DMS53 treated with DMSO at 0.1 percent for 48 hours (cell line): ENCODE measurements at regions not wholly inside any gene's neighbourhood (a gene's known extent, or its start where the extent isn't known, plus 50 kb on each side); places are given as distances from the start of the nearest gene placed in this dataset.

Source experiments
- DNase-seq: peaks from one replicate; lab custom pipeline; 2025; ENCODE audit not compliant: unreplicated experiment; lab: John Stamatoyannopoulos, UW

DNA sequence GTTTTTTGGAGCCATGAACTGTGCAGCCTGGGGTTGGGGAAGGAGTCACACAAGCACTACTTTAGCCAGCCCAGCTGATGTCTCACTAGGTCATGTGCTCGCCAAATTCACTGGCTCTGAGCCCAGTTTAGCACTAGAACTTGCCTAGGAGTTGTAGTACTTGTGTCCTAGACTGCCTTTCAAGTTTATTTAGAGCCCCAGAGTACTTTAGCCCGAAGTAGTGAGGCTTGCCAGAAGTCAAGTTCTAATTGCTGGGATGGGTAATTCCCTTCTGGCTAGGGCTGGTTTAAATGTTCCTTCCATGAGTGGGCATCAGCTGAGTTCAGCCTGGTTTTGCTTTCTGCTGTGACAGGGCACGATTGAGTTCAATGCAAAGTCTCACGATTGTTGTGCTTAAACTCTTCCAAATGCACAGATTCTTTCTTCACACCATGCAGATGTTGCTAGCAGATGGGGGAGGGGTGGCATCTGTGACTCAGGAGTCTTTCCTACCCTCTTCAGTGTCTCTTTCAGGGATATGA is 228.2 kb upstream of the ZPLD1 start:
- no peak for DNase-seq

DNA sequence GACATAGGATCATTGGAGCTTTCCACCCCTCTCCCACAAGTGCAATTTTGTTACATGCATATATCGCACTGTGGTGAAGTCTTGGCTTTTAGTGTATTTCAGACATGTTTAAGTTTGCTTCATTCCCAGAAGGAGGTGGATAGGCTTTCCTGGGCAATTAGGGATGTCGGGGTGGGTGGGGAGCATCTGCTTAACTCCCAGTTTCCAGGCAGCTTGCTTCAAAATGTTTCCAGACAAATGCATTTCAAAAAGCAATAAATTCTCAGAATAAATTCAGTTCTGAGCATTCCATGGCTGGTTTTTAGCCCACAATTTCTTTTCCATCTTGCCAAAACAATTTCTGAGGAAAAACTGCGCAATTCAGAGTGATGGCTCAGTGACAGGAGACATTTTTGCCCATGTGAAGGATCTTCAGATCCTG is 227.7 kb upstream of the ZPLD1 start:
- DNase-seq: no peak

DNA sequence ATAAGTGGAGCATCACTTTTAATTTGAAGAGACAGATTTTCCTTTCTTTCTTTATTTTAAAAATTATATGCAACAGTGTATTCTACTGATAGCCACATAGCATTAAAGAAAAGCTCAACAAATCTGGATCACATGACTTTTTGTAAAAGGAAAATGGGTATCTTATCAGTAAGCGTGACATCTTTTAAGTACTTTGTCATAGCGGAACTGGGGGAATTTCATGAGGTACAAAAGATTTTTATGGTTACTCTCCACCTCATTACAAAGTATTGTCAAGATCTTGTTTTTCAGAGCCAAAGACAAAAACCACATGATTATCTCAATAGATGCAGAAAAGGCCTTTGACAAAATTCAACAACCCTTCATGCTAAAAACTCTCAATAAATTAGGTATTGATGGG is 219.6 kb upstream of the ZPLD1 start:
- no peak for DNase-seq

DNA sequence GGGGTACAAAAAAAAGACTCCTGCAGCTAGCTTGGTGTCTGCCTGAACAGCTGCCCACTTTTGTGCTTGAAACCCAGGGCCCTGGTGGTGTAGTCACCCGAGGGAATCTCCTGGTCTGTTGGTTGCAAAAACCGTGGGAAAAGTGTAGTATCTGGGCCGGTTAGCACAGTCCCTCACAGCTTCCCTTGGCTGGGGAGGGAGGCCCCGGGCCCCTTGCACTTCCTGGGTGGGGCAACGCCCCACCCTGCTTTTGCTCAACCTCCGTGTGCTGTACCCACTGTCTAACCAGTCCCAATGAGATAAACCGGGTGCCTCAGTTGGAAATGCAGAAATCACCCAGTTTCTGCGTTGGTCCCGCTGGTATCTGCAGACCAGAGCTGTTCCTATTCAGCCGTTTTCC is 211.7 kb upstream of the ZPLD1 start:
- no peak for DNase-seq

GRCh38 chr3:102224171-102224570 is 210.6 kb upstream of the ZPLD1 start:
- peak; percentile 2 for DNase-seq

GRCh38 chr3:102225005-102225404 is 209.8 kb upstream of the ZPLD1 start:
- DNase-seq: no peak

DNA sequence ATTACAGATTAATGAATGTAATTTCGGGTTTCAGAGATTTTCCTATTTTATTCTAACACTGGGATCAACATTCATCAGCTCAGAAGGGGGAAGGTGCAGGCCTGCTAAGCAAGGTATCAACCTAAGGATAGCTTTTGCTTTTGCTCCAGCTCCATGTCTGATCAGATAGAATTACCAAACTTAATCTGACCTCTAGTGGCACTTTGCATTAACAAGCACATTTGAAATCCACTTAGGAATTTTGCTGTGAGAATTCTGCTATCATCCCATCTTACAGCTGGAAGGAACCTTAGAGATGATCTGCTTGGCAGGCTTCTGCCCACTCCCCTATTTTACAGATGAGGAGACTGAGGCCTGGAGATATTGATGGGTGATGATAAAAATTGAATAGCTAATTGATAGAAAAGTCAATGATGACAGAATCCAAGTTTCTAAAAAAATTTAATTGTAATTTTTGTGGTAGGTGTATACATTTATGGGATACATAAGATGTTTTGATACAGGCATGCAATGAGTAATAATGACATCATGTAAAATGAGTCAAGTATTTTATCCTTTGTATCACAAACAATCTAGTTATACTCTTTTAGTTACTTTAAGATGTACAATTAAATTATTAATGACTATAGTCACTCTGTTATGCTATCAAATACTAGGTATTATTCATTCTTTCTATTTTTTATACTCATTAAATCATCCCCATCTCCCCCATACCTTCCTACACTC is 209.2 kb upstream of the ZPLD1 start:
- DNase-seq: peak; percentile 62

- DNase-seq: no peak
Observed at GRCh38 chr3:102226463-102226862, 208.4 kb upstream of the ZPLD1 start.

DNA sequence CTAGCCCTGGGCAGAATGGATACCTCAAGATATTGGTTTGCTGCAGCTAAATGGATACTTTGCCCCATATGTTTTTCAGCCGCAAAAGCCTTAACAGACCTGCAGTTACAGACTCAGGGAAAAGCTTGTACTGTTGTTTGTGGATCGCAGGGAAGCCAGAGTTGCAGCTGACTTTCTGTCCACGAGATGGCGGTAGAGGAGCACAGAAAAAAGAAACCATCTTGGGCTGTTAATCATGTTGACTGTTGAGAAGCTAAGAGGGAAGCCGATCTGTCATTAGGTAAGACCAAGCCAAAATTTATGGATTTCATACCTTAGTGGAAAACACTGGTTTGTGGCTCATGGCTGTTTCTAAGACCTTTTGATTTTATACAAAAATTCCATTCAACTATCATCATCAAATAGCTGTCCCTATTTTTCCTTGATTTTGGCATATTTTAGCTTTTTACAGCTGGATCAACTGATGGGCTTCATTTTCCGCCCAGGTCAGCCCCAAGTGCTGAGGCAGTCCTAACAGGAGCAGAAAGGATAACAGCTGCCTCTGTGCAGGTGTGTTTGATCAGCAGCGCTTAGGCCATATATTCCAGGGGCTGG is 205.7 kb upstream of the ZPLD1 start:
- peak; percentile 51 for DNase-seq

DNA sequence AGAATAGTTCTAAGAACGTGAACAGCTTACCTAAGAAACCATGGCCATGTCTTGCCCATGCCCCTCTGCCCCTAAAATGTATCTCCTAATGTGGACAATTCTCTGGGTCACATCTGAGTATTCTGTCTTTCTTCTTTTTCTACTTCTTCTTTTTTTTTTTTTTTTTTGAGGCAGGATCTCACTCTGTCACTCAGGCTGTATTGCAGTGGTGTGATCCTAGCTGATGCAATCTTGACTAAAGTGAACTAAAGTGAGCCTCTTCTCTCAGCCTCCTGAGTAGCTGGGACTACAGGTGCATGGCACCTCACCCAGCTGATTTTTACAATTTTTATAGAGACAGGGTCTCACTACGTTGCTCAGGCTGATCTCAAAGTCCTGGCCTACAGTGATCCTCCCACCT is 204.8 kb upstream of the ZPLD1 start:
- no peak for DNase-seq

- no peak for DNase-seq
Observed at GRCh38 chr3:102233881-102234280, 200.9 kb upstream of the ZPLD1 start.

DNA sequence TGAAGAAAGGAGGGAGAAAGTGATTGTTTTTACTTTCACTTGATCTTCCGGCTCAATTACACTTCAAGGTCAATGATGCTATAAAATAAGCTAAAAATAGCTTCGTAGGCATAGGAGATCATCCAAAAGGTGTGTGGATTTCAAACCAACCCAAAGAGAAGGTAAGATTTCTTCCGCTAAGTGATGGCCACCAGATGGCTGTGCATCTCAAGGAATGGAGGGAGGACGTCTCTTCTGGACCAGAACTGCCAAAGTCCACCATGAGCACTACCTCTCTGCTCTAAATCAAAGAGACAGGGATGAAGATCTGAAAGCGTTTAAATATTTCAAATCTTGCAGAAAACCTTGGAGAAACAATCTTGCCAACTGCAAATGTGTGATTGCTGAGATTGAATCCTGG is 199.1 kb upstream of the ZPLD1 start:
- peak; percentile 53 for DNase-seq

DNA sequence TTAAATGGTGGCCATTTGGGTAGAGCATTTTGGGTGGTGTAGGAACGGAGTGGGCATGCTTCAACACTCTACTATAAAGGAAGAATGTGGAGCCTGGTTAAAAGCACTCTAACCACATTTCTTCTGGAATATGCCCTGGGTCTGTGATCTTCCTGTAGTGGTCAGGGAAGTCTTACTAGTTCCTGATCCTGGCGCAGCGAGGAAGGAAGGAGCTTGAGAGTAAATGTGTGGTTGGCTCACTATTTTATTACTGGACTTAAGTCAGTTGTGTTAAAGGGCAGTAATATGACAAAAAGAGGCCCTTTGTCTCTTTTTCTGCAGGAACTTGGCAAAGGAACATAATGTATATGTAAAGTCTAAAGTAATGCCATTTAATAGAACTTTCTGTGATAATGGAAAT is 197.6 kb upstream of the ZPLD1 start:
- DNase-seq: no peak

- DNase-seq: no peak
Observed at GRCh38 chr3:102237838-102238237, 197.0 kb upstream of the ZPLD1 start.

DNA sequence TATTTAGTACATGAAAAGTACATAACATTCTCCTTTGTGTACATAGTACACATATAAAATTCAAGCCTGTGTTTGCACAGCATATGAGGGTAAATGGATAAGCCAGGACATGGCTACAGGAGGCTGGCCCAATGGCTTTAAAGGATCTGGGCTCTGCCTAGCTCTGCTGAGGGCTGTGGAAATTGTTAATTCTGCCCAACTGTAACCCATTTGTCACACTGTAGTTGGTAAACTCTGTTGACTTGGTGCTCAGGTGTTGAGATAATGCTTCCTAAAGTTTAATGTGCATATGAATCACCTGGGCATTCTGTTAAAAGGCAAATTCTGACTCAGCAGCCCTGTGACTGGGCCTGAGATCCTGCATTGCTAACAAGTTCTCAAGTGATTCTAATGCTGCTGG is 196.5 kb upstream of the ZPLD1 start:
- peak; percentile 77 for DNase-seq

DNA sequence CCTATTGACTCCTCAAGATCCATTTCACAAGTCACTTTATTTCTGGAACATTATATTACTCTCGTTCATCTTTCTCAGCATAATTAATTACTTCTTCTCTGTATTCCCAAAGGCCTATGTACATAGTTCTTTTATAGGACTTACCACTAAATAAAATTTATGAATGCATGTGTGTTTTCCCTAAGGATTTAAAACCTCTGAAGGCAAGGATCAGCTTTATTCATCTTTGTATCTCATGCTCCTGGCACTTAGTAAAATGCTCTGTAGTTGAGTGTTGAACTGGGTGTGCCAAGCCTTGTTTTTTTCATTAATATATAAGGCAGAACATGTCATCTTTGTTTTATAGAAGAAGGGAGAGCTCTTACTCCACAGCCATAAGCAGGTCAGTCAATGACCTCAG is 194.1 kb upstream of the ZPLD1 start:
- no peak for DNase-seq

GRCh38 chr3:102248981-102249705 is 185.7 kb upstream of the ZPLD1 start:
- no peak for DNase-seq

- DNase-seq: no peak
Observed at GRCh38 chr3:102255736-102256135, 179.1 kb upstream of the ZPLD1 start.

- DNase-seq: no peak
Observed at GRCh38 chr3:102258666-102259227, 176.1 kb upstream of the ZPLD1 start.

DNA sequence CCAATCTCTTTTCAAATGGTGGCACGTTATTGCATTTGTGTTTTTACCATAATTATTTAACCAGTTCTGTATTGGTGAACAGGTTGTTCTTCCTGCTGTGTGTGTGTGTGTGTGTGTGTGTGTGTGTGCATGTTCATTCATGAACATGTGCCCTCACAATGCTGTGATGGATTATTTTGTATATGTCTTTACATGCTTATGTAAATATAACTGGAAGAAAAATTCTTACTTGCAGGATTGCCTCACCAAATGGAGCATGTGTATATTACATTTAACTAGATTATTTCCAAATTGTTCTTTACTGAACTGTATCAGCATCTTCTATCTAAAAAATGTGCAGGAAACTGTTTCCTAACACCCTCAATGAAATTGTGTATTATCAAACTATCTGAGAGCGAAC is 175.2 kb upstream of the ZPLD1 start:
- no peak for DNase-seq

DNA sequence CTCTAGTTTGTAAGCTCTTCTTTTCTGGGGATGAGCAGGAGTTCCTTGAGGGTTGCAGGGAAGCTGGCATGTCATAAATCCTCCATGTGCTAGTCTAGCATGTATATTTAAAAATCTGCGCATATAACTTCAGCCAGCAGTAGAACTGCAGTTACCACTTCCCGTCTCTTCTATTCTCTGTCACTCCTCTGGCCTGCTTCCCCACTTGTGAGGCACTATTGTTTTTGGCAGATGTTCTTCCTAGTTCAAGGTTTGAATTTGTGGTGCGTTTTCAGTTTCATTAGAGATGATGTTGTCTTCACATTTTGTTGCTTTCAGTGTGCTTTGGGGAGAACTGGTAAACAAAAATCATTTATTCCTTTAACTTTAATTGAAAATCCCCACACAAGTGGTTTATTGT is 169.1 kb upstream of the ZPLD1 start:
- no peak for DNase-seq

GRCh38 chr3:102269406-102269805 is 165.4 kb upstream of the ZPLD1 start:
- no peak for DNase-seq
